Tibial nerve (tissue), 4 donors: ENCODE measurements at regions not wholly inside any gene's neighbourhood (a gene's known extent, or its start where the extent isn't known, plus 50 kb on each side); places are given as distances from the start of the nearest gene placed in this dataset.

Experiments used
- EP300 ChIP-seq, 2 donors: sonication (generic); formaldehyde crosslinking; IDR thresholded peaks; one replicate each; pipeline ENCODE4 v1.6.1; 2017; ENCODE audit warnings: antibody characterized with exemption in 2 of 2, mild to moderate bottlenecking in 1 of 2
- POLR2A ChIP-seq, 2 donors: fragments of 450-650 bp; IDR thresholded peaks; one replicate each; pipeline ENCODE4 v1.6.1; 2017; ENCODE audit warnings: antibody characterized with exemption in 2 of 2, mild to moderate bottlenecking in 2 of 2, moderate library complexity in 2 of 2
- TF ChIP-seq, protein P1 (sequence below), 5 experiments: fragments of 200-600 bp in 3 of 5; fragments of 450-650 bp in 2 of 5; sonication (generic) in 3 of 5; IDR thresholded peaks; one replicate each; pipeline ENCODE4 v1.5.1; 2016 to 2019; ENCODE audit warnings: antibody characterized with exemption in 5 of 5, mild to moderate bottlenecking in 3 of 5, moderate library complexity in 2 of 5

DNA sequence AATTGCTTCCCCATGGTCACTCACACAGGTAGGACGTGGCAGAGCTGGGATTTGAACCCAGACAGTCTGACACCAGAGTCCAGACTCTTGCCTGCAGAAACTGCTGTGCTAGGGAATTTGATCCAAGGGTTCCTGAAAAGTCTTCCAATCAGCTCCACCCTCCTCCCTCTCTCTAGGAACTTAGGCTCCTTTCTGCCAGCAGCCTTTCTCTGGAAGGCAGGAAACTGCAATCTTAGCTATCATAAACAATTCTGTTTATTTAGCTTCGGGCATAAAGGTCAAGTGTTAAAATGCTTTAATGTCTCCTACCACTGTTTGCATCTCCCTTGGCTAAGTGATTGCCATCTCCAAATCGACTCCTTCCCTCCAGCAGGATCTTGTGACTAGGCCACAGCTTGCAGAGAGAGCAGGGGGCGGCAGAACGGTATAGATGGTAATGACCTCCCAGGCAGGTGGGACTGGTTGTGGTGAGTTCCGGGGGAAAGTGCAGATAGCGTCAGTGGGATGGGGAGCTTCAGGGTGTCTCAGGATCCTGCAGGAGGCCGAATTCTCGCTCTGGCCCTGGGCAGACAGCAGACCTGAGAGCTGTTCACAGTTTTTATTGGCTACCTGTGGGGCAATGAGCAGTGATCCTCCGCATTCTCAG lies 882.4 kb upstream of the EEF2KMT start:
- TF ChIP-seq, protein P1, sequence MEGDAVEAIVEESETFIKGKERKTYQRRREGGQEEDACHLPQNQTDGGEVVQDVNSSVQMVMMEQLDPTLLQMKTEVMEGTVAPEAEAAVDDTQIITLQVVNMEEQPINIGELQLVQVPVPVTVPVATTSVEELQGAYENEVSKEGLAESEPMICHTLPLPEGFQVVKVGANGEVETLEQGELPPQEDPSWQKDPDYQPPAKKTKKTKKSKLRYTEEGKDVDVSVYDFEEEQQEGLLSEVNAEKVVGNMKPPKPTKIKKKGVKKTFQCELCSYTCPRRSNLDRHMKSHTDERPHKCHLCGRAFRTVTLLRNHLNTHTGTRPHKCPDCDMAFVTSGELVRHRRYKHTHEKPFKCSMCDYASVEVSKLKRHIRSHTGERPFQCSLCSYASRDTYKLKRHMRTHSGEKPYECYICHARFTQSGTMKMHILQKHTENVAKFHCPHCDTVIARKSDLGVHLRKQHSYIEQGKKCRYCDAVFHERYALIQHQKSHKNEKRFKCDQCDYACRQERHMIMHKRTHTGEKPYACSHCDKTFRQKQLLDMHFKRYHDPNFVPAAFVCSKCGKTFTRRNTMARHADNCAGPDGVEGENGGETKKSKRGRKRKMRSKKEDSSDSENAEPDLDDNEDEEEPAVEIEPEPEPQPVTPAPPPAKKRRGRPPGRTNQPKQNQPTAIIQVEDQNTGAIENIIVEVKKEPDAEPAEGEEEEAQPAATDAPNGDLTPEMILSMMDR (IDR thresholded peaks at IDR 0.05), result no peak
- TF ChIP-seq POLR2A (IDR thresholded peaks at IDR 0.05) (no peak), EP300 (IDR thresholded peaks at IDR 0.05) (no peak)
